HG02571 (cell line): ENCODE measurements at regions not wholly inside any gene's neighbourhood (a gene's known extent, or its start where the extent isn't known, plus 50 kb on each side); places are given as distances from the start of the nearest gene placed in this dataset.
"Not testable (repeated sequence)": the region's sequence is repeated elsewhere in the genome, so short reads cannot be mapped to it uniquely, and the experiment has no call there.

Source experiments
- ATAC-seq: cut with Tn5 transposase; IDR thresholded peaks from one replicate; pipeline ENCODE4 v1.9.1; 2021; ENCODE audit warnings: mild to moderate bottlenecking, moderate library complexity; ENCODE audit not compliant: unreplicated experiment

DNA sequence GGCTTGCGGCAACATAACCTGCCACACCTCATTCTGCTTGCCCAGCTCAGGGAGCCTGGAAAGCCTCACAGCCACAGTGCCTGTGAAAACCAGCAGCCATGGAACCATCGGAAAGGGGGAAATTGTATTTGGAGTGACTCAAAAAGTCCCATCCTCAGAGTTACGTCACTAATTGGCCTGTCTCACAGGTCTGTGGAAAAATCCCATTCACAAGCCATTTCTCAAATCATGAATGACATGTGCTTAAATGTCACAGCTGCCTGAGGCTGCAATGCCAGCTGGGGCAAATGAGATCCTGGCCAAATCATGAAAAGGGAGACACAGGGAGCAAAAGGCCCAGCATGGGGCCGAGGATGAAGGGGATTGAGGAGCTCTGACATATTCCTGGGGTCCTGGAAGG, 486.9 kb upstream of the RAB6C start:
- no peak for ATAC-seq

DNA sequence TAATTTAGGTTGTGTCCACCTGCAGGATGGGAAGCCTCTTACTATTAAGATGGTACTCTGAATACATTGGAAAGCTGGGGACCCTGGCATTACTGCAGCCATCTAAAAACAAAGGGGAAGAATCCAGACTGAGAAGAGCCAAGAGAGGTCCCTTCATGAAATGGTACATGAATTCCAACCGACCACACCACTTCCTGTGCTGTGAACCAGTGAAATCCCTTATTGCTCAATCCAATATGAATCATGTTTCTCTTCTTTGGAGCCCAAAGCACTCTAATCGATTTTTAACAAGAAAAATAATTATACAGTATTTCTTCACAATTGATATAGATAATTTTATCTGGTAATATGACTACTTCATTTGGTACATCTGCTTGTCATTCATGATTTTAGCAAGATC, 479.7 kb upstream of the RAB6C start:
- ATAC-seq = no peak

DNA sequence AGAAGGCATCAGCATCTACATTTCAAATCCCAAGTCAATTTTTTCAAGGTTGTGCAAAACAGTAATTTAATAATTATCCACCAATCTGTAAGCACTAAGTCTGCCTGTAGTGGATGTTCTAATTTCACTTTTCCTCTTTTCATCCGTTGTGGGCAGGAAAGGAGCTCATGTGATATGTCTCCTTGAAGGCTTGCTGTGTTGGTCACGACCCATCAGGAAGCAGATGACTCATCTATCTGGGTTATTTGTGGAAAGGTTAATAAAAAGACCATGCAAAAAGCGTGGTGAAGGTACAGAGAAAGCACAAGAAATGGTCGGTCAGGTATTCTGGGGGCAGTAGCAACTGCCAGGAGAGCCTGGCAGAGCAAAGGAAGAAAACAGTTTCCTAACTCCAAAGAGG, 476.7 kb upstream of the RAB6C start:
- no peak for ATAC-seq

DNA sequence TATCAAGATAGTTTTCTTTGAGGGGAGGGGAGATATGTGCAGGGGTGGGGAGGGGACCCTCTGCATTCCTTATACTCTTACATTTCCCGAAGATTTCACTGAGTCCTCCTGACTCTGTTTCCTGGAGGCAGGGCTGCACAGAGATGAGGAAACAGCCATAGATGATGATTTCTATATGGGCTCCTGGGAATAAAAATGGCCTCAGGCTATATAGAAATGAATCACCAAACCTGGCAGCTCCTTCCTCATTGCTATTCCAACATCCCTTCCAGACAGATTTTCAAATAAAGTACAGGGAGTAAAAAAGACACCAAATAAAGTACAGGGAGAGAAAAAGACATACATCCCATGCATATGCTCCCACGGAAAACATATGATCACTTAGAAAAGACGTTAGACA, 474.8 kb upstream of the RAB6C start:
- ATAC-seq = no peak

DNA sequence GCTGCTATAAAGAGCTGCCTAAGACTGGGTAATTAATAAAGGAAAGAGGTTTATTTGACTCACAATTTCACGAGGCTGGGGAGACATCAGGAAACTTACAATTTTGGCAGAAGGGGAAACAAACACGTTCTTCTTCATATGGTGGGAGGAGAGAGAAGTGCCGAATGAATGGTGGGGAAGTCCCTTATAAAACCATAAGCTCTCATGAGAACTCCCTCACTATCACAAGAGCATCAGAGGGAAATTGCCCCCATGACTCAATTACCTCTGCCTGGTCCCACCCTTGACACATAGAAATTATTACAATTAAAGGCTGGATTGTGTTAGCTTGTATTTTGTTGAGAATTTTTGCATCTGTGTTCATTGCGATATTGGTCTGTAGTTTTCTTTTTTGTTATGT, 460.5 kb upstream of the RAB6C start:
- no peak for ATAC-seq

DNA sequence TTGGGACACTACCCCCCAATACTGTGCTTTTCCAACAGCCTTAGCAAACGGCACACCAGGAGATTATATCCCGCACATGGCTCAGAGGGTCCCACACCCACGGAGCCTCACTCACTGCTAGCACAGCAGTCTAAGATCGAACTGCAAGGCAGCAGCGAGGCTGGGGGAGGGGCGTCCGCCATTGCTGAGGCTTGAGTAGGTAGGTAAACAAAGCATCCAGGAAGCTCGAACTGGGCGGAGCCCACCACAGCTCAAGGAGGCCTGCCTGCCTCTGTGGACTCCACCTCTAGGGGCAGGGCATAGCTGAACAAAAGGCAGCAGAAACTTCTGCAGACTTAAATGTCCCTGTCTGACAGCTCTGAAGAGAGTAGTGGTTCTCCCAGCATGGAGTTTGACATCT, 447.3 kb upstream of the RAB6C start:
- not testable (repeated sequence) for ATAC-seq

DNA sequence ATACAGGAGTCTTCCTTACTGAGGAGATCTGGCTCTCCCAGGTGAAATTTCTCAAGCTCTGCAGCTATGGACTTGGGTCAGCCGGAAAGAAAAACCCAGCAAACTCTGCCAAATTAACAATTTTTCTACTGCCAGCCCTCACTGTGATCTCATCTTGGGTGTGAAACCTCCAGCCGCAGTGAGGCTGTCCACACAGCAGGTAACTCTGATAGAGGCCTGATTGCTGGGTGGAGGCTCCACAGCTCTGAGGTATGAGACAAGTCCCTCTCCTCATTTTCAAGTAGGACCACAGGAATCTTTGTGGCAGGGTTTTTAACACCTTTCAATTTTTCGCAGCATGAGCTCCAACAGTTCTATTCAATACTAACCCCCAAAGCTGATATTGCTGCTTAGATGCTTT, 430.6 kb upstream of the RAB6C start:
- no peak for ATAC-seq

DNA sequence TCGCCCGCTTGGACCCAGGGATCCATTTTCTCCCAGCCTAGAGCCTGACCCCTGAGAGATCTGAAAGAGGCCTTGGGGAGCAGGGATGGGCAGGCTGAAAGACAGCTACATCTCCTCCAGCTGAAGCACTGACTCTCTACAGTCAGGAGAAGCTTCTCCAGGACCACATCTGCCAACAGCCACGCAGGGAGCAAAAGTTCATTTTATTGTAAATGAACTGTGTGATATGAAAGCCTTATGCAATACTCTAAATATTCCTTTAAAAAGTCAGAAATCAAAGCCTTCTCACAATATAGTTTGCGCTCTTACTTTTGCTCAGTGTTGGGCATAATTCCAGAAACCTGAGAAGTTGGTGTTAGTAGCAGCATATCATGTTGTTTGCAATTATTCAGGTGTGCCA, 428.9 kb upstream of the RAB6C start:
- no peak for ATAC-seq

DNA sequence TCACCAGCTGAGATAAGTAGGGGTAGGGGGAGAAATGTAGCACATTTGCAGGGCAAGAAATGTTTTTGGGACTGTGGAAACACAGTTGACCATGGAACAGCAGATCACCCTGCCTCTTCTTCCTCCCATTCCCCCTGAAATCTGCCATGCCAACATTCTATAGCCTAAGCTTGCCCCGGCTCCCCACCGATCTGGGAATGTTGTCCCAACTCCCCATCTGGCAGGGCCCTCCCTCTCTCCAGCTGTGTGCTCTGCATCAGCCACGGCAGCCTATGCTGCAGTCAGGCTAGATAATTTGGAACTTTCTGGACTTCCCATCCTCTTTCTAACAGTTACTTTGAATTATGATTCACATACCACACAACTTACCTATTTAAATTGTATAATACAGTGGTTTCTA, 425.1 kb upstream of the RAB6C start:
- no peak for ATAC-seq

DNA sequence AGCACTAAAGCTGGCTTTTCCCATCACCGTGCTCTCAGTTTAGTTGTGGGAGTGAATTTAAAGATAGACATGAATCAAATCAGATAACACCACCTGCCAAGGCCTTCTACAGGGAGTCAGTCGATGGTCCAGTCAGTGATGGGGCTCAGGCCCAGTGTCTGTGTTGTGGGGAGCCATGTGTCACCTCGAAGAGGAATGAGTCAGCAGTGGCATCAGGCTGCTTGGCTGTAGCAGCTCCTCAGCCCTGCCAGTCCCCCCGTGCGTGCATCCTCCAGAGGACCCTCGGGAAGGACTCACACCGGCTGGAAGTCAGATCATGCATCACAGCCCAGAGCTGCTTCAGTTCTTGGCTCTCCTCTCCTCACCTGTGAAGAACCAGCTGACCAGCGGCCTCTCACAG, 420.4 kb upstream of the RAB6C start:
- ATAC-seq = no peak

DNA sequence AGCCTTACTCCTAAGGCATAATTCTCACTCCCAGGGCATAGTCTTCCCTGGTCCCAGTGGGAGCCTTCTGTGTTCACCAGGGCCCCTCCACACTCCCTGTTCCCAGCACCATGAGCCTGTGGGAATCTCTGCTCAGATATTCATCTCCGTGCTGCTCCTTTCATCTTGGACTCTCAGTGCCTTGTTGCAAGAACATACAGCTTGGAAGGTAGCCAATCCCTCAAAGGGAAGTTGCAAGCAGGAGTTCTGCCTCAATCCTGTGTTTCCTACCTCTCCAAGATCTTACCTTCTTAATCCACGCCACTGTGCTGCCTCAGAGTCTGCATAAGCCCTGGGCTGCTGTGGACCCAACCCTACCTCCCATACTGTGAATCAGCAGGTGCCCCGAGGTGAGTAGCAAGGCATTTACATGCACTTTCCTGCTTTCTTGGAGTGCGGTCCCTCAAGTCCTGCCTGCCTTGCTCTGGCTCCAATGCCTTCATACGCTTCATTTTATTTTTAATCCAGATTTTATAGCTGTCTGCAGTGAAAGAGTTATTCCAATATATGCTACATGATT, 413.8 kb upstream of the RAB6C start:
- no peak for ATAC-seq

DNA sequence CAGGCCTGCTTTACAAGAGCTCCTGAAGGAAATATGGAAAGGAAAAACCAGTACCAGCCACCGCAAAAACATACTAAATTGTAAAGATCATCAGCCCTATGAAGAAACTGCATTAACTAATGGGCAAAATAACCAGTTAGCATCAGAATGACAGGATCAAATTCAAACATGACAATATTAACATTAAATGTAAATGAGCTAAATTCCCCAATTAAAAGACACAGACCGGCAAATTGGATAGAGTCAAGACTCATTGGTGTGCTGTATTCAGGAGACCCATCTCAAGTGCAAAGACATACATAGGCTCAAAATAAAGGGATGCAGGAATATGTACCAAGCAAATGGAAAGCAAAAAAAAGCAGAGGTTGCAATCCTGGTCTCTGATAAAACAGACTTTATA, 408.7 kb upstream of the RAB6C start:
- ATAC-seq = not testable (repeated sequence)

DNA sequence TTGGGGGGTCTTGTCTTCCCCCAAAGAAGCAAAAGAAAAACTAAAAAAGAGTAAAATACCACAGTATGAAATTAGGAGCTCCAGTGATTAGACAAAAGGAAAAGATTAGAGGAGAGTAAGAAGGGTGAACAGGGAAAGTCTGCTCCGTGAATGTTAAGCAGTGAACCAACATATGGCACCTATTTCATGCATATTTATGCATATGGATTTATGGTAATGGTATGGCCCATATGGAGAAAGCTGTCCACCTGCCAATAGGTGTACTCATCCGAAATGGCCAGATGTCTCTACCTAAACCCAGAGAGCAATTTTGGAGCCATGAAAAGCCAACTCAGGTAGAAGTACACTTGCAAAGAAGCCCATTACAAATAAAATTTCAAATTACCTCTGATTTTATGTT, 404.0 kb upstream of the RAB6C start:
- no peak for ATAC-seq

DNA sequence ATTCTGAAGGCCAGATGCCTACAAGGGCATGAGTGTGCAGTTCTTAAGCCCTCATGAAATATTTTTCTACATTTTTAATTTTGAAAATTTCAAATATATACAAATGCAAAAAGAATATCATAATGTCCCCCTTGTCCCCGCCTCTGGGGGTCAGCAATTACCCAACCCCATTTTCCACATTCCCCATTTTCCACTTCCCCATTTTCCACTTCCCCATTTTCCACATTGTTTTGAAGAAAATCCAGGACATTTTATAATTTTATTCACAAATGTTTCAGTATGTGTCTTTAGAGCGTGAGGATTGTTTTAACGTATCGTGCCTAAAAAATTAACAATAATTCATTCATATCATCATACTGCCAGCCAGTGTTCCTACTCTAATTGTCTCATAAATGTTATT, 403.6 kb upstream of the RAB6C start:
- no peak for ATAC-seq

DNA sequence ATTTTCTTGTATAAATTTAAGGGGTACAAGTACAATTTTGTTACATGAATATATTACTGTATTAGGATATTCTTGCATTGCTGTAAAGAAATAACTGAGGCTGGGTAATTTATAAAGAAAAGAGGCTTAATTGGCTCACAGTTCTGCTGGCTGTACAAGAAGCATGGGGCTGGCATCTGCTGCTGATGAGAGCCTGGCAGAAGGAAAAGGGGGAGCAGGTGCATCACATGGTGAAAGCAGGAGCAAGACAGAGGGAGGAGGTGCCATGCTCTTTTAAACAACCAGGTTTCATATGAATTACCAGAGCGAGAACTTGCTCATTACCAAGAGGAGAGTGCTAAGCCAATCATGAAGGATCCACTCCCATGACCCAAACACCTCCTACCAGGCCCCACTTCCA, 399.5 kb upstream of the RAB6C start:
- ATAC-seq = no peak

DNA sequence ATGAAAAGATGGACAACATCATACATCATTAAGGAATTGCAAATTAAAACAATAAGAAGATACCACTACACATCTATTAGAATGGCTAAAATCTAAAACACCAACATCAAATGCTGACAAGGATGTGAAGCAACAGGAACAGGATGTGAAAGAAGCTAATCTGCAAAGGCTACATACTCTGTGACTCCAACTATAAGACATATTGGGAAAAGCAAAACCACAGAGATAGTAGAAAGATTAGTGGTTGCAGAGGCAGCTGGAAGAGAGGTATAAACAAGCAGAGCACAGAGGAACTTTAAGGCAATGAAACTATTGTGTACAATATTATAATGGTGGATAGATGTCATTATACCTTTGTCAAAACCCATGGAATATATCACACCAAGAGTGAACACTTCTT, 393.7 kb upstream of the RAB6C start:
- no peak for ATAC-seq

DNA sequence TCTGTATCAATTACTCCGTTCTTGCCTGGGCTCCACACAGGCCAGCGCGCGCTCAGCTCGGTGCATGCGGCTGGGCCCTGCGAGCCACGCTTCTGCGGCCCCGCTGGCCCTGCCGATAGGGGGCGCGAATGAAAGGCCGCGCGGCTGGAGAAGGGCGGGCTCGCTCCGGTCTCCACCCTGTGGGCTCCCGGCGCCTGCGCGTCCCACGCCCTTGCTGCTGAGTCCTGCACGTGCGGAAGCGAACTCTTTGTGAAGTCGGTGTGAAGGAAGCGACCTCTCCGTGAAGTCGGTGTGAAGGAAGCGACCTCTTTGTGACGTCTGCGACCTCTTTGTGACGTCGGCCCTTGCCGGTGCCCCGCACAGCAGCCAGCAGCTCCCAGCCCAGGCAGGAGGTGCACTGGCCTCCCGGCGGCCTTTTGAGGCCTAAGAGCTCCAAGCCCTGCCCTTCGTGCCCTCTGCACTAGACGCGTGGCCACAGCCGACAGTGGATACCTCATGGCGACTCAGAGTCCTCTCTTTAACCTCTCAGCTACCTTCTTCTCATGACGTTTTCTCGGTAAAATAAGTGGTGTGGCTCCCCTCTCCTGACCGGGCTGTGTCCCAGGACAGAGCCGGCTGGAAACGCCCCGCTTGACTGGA, 391.9 kb upstream of the RAB6C start:
- no peak for ATAC-seq

DNA sequence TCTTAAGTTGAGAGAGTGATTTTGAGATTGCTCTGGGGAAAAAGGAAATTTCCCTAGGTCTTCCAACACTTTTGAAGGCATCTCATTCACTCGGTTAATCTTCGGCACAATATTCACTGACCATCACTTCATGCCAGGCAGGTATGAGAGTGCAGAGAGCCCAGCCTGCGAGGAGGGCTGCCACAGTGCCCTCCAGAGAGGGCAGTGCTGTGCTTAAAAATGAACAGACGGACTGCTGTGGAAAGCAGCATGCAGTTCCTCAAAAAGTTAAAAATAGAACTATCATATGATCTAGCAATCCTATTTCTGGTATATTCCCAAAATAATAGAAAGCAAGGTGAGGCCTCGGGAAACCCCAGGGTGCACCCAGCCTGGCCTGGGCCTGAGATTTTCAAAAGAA, 374.9 kb upstream of the RAB6C start:
- ATAC-seq = no peak

DNA sequence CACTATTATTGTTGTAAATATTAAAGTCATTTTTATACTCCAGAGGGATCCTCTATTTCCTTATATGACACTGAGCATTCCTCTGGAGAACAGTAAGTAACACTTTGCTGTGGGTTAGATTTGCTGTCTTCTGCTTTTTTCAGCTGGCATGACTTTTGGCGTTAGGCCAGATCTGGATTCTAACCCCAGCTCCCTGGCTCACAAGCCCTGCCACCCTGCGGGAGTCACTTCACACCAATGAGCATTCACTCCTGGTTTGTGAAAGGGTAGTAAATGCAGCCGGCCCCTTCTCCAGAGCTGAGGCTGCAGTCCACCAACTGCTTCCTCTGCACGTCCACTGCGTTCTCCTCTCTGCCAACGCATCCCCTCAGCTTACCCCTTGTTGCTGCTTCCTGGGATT, 373.8 kb upstream of the RAB6C start:
- no peak for ATAC-seq

DNA sequence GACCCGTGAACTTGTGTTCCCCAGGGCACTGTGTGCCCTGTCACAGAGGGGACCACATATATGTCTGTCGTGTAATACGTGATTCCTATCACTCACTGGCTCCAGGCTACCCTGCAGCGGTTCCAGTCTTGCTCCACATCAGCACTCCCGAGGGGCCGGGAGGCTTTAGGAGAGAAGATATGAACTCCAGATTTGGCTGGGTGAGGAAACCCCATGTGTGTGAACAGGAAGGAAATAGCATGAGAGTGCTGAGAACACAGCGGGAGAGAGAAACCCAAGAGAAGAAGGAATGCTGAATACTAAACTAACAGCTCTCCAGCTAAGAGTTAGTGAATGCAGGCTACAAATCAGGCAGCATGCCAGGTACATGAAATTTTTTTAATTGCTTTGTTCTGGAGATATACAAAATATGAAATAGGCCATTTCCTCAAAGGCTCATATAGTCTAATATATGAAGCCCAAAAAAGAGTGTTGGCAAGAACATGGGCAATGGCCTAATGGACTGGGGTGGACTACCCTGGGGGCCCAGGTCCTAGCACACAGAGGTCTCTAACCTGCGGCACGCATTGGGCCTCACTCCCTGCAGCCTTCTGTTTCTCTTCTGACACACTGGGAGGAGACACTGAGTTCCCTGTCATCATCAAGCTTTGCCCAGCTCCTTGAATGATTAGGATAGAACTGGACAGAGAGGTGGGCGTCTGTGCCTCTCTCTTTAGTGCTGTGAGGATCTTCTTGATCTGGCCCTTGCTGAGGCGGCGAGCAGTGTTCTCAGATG, 372.8 kb upstream of the RAB6C start:
- no peak for ATAC-seq

DNA sequence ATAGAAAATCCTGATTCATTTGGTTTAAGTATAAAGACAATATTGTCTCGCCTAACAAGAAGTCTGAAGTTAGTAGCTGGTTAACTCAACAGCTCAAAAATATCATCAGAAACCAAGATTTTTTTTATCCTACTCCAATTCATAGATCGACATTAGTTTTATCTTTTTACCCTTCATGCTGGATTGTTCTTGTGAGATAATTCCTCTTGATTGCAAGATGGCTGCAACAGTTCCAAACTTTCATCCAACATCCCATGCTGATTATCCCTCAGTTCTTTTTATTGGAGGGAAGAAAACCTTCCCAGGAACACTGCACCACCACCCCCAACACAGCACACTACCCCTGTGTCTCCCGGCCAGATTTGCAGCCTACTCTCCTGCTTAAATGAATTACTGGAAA, 370.2 kb upstream of the RAB6C start:
- ATAC-seq = no peak

DNA sequence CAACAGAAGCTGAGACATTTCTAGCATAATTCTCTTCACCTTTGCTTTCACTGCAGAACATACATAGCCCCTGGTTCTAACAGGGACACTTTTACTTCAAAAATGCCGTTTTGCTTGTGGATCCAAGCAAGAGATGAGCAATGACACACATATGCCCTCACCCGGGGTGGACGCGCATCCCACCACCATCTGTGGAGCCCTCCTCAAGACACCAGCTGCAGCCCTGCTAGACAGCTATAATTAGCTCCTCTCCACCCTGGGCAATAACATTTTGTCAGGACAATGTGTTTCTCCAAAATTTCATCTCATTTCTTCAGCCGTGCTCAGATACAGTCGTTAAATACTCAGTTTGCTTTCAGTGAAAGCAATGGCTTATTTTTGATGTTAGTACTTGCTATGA, 368.7 kb upstream of the RAB6C start:
- ATAC-seq = no peak

DNA sequence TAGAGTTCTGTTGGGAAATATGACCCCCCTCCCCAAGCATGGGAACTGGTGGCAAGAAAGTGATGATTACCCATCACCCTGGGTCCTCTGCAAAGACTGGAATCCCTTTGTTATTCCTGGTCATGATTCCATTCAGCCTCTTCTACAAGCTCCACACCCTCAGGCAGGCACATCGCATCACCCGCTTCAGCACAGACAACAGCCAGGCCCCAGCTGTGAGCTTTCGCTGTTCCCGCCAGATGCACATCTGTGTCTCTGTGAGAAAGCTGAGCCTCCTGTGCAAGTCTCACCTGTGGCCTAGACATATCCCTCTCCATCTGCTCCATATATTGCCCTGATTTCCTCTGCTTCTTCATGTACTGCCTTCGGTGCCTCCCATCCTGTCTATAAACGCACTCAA, 368.0 kb upstream of the RAB6C start:
- no peak for ATAC-seq
